22Rv1 (cell line): ENCODE measurements at regions not wholly inside any gene's neighbourhood (a gene's known extent, or its start where the extent isn't known, plus 50 kb on each side); places are given as distances from the start of the nearest gene placed in this dataset.

Source experiments
- ZFX ChIP-seq: fragments of 450-650 bp; IDR thresholded peaks from 2 replicates; pipeline ENCODE4 v1.6.1; 2017; ENCODE audit warnings: antibody characterized with exemption, borderline replicate concordance
- TF ChIP-seq, protein P1 (sequence below): fragments of 450-650 bp; IDR thresholded peaks from 2 replicates; pipeline ENCODE4 v1.5.1; 2017; ENCODE audit warnings: mild to moderate bottlenecking

DNA sequence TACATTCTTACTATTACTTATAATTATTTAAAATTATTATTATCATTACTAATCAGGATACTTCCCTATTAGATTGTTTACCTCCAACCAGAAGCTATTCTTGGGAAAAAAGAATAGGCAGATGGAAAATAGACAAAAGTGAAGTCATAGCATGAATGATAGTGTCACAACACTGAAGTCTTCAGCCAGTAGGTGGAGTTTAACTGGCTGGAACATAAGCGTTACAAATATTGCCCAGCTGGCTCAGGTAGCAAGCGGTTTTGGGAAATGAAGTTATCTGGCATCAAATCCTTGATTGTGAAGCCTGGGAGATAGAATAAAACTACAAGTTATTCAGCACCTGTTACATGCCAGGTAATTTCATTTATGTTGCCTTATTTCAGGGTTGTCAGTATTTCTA is 762.9 kb downstream of the C12orf50 start:
- TF ChIP-seq, protein P1, sequence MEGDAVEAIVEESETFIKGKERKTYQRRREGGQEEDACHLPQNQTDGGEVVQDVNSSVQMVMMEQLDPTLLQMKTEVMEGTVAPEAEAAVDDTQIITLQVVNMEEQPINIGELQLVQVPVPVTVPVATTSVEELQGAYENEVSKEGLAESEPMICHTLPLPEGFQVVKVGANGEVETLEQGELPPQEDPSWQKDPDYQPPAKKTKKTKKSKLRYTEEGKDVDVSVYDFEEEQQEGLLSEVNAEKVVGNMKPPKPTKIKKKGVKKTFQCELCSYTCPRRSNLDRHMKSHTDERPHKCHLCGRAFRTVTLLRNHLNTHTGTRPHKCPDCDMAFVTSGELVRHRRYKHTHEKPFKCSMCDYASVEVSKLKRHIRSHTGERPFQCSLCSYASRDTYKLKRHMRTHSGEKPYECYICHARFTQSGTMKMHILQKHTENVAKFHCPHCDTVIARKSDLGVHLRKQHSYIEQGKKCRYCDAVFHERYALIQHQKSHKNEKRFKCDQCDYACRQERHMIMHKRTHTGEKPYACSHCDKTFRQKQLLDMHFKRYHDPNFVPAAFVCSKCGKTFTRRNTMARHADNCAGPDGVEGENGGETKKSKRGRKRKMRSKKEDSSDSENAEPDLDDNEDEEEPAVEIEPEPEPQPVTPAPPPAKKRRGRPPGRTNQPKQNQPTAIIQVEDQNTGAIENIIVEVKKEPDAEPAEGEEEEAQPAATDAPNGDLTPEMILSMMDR: peak; percentile 51
- no peak for TF ChIP-seq ZFX
